Keratinocyte (primary cell): ENCODE measurements at regions not wholly inside any gene's neighbourhood (a gene's known extent, or its start where the extent isn't known, plus 50 kb on each side); places are given as distances from the start of the nearest gene placed in this dataset.

ENCODE experiments used
- DNase-seq: peaks from one replicate; pipeline ENCODE4 v3.0.0-alpha.2; 2011; ENCODE audit warnings: low read depth, missing footprints, low spot score
- FAIRE-seq: peaks from 2 replicates; lab custom pipeline; 2011; peaks lifted over from hg19 to GRCh38; lab: Jason Lieb, UNC
- H2AFZ ChIP-seq: 2 replicates; pipeline ENCODE4 v1.6.0; 2012; ENCODE audit warnings: low read length, control low read depth, inconsistent platforms; ENCODE audit not compliant: control insufficient read depth
- H3K27ac ChIP-seq: 2 replicates; pipeline ENCODE4 v1.5.1; 2011; ENCODE audit warnings: low read length; ENCODE audit not compliant: control insufficient read depth, insufficient read depth
- H3K27me3 ChIP-seq: 3 replicates; pipeline ENCODE4 v1.6.0; 2011; ENCODE audit warnings: low read length; ENCODE audit not compliant: control insufficient read depth, insufficient read depth; ENCODE audit errors: extremely low read depth
- H3K36me3 ChIP-seq, 2 experiments: 2 replicates in 1 of 2; 3 replicates in 1 of 2; pipeline ENCODE4 v1.5.1; 2011; ENCODE audit warnings: low read length in 2 of 2, mild to moderate bottlenecking in 1 of 2; ENCODE audit not compliant: control insufficient read depth in 2 of 2, insufficient read depth in 2 of 2; ENCODE audit errors: extremely low read depth in 1 of 2
- H3K4me1 ChIP-seq: 3 replicates; pipeline ENCODE4 v1.5.1; 2011; ENCODE audit warnings: low read length; ENCODE audit not compliant: control insufficient read depth, insufficient read depth; ENCODE audit errors: extremely low read depth
- H3K4me2 ChIP-seq: 3 replicates; pipeline ENCODE4 v1.6.0; 2011; ENCODE audit warnings: low read depth, low read length; ENCODE audit not compliant: control insufficient read depth, insufficient read depth; ENCODE audit errors: extremely low read depth
- H3K4me3 ChIP-seq, 3 experiments: fragments of 200-600 bp in 1 of 3; sonication (generic) in 1 of 3; 2 replicates in 2 of 3; 3 replicates in 1 of 3; pipeline ENCODE4 v1.5.1; 2011 to 2016; ENCODE audit warnings: low read length in 3 of 3, mild to moderate bottlenecking in 3 of 3, control low read depth in 2 of 3, inconsistent platforms in 1 of 3, low read depth in 1 of 3, mixed read lengths in 1 of 3, mixed run types in 1 of 3, moderate library complexity in 1 of 3; ENCODE audit not compliant: control insufficient read depth in 2 of 3, insufficient read depth in 2 of 3; ENCODE audit errors: extremely low read depth in 1 of 3
- H3K79me2 ChIP-seq: 2 replicates; pipeline ENCODE4 v1.6.0; 2012; ENCODE audit warnings: low read length; ENCODE audit not compliant: control insufficient read depth, insufficient read depth
- H3K9ac ChIP-seq: 3 replicates; pipeline ENCODE4 v1.6.0; 2011; ENCODE audit warnings: low read length; ENCODE audit not compliant: control insufficient read depth, insufficient read depth; ENCODE audit errors: extremely low read depth
- H3K9me1 ChIP-seq: 3 replicates; pipeline ENCODE4 v1.6.0; 2011; ENCODE audit warnings: low read length; ENCODE audit not compliant: control insufficient read depth, insufficient read depth; ENCODE audit errors: extremely low read depth
- H3K9me3 ChIP-seq: 2 replicates; pipeline ENCODE4 v1.5.1; 2012; ENCODE audit warnings: low read depth, low read length; ENCODE audit not compliant: control insufficient read depth
- H4K20me1 ChIP-seq: 3 replicates; pipeline ENCODE4 v1.6.0; 2011; ENCODE audit warnings: low read length; ENCODE audit not compliant: control insufficient read depth, insufficient read depth; ENCODE audit errors: extremely low read depth
- CTCF ChIP-seq, 3 experiments: IDR thresholded peaks in 1 of 3; conservative IDR thresholded peaks in 1 of 3; optimal IDR thresholded peaks in 1 of 3; 2 replicates in 2 of 3; 3 replicates in 1 of 3; pipeline versions ENCODE3 to v1.5.1; 2011; ENCODE audit warnings: low read length in 3 of 3, mild to moderate bottlenecking in 3 of 3, moderate library complexity in 2 of 3, control low read depth in 1 of 3, inconsistent platforms in 1 of 3; ENCODE audit not compliant: insufficient read depth in 2 of 3; ENCODE audit errors: extremely low read depth in 1 of 3
- EZH2 ChIP-seq: IDR thresholded peaks from one replicate; pipeline ENCODE4 v1.6.1; 2012; ENCODE audit warnings: inconsistent platforms, mild to moderate bottlenecking, low read length, moderate library complexity
- dilution Hi-C: fragments of 300-500 bp; cut with MboI; formaldehyde crosslinking; loops from one replicate; pipeline ENCODE4 v1.7.0; 2020; ENCODE audit warnings: low sequenced_read_pairs; ENCODE audit not compliant: extremely low pct_ligation_motif_present

GRCh38 chr12:127300753-127301152 lies 966.2 kb upstream of the TMEM132C start:
- Histone ChIP-seq H3K9me3 (peaks cover 2% of the 10 kb centered on the region), H3K4me2 (no peak overlapping the region), H4K20me1 (no peaks in the 10 kb centered on the region), H3K27me3 (no peaks in the 10 kb centered on the region), H3K4me1 (no peaks in the 10 kb centered on the region), H3K4me3 (no peak overlapping the region), H3K27ac (no peak overlapping the region), H3K36me3 (no peaks in the 10 kb centered on the region), H3K9ac (no peak overlapping the region), H3K79me2 (no peaks in the 10 kb centered on the region), H3K9me1 (no peaks in the 10 kb centered on the region), H2AFZ (no peak overlapping the region)
- no peak for TF ChIP-seq EZH2
- no peak for TF ChIP-seq CTCF (optimal IDR thresholded peaks at IDR 0.05 in 1 of 3, IDR thresholded peaks at IDR 0.05 in 1 of 3, conservative IDR thresholded peaks at IDR 0.05 in 1 of 3; ENCODE audit: extremely low read depth in 1 of 3, insufficient read depth in 2 of 3, low read length in 3 of 3)
- FAIRE-seq, result no peak
- dilution Hi-C loops, result no loop called here
- DNase-seq, result no peak

GRCh38 chr12:127301876-127302275 lies 965.1 kb upstream of the TMEM132C start:
- no peaks in the 10 kb centered on the region for H4K20me1 ChIP-seq
- no peak overlapping the region for H3K27ac ChIP-seq
- no peaks in the 10 kb centered on the region for H3K79me2 ChIP-seq
- no peak overlapping the region for H3K4me3 ChIP-seq
- dilution Hi-C loops, result no loop called here
- no peaks in the 10 kb centered on the region for H3K27me3 ChIP-seq
- DNase-seq (no peak), FAIRE-seq (no peak)
- H2AFZ ChIP-seq, result no peak overlapping the region
- TF ChIP-seq CTCF (optimal IDR thresholded peaks at IDR 0.05 in 1 of 3, IDR thresholded peaks at IDR 0.05 in 1 of 3, conservative IDR thresholded peaks at IDR 0.05 in 1 of 3; ENCODE audit: extremely low read depth in 1 of 3, insufficient read depth in 2 of 3, low read length in 3 of 3) (no peak), EZH2 (no peak)
- H3K4me1 ChIP-seq, result no peaks in the 10 kb centered on the region
- no peaks in the 10 kb centered on the region for H3K9me1 ChIP-seq
- H3K9me3 ChIP-seq, result peaks cover 2% of the 10 kb centered on the region
- no peak overlapping the region for H3K4me2 ChIP-seq
- no peaks in the 10 kb centered on the region for H3K36me3 ChIP-seq
- no peak overlapping the region for H3K9ac ChIP-seq
